ENCODE measurements at regions not wholly inside any gene's neighbourhood (a gene's known extent, or its start where the extent isn't known, plus 50 kb on each side); places are given as distances from the start of the nearest gene placed in this dataset.
"Not testable (repeated sequence)": the region's sequence is repeated elsewhere in the genome, so short reads cannot be mapped to it uniquely, and the experiment has no call there.

DNA sequence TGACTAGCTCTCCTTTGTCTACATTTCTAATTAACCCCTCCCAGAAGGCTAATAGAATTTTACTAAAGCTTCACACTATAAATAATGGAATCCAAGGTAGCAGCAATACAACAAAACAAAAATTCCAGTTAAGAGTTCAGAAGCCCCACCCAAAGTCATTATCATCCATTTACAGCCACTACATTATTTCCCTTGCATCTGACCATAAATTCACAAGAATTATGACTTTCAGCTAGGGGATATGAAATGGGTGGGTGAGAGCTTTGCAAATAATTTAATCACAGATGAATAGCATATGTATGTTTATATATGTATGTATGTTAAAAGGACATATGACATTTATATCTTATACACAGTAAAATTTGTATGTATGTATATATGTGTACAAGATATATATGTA is 65.3 kb upstream of the PTGDR start:
- no peak for DNase-seq (ENCODE audit: low read depth)

DNA sequence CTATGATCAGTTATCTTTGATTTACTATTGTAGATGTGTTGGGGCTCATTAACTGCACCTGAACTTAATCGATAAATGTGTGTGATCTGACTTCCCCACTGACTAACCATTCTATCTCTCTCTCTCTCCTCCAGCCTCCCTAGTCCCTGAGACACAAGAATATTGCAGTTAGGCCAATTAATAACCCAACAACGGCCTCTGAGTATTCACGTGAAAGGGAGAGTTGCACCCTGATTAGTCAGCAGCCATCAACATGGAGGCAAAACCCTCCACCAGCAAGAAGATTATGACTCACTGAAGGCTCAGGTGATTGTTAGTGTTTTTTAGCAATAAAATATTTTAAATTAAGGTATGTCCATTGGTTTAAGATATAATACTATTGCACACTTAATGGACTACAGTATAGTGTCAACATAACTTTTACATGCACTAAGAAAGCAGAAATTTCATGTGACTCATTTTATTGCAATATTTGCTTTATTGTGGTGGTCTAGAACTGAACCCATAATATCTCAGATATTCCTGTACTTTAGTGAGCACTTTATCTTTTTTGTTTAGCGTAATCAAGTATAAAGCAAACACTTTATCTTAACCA is 77.1 kb upstream of the PTGDR start:
- DNase-seq (ENCODE audit: low read depth): no peak

DNA sequence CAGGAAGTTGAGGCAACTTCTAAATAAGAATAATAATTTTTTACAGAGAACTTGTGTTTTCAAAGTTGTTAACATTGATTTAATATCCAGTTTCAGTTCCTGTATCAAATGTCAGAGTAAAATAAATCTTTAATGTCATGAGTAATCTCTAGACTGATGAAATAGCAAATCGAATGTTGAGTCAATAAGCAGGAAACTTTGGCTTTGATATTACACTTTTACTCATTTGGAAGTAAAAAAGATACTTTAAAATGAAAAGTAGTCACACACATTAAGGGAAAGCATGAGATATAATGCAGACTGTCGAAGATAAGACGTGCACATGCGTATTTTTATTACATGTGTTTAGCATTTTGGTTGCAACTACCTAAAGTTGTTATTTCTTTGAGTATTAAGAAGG is 78.2 kb upstream of the PTGDR start:
- no peak for DNase-seq (ENCODE audit: low read depth)

DNA sequence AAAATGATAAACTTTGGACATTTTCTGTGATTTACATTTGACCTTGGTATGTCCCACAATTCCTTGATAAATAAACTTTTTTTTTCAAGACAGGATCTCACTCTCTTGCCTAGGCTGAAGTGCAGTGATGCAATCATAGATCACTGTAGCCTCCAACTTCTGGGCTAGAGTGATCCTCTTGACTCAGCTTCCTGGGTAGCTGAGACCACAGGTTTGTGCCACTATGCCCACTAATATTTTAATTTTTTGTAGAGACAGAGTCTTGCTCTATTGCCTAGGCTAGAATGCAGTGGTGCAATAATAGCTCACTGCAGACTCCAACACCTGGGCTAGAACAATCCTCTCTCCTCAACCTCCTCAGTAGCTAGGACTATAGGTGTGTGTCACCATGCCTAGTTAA is 79.1 kb upstream of the PTGDR start:
- no peak for DNase-seq (ENCODE audit: low read depth)

DNA sequence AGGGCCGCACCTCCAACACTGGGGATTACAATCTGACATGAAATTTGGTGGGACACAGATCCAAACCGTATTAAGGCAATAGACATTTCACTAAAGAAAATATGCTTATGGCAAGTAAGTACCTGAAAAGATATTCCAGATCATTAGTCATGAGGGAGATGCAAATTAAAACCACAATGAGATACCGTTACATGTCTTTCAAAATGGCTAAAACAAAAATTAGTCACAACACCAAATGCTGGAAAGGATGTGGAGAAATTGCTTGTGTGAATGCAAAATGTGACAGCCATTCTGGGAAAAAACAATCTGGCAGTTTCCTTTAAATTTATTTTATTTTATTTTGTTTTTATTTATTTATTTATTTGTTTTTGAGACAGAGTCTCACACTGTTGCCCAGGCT is 82.3 kb upstream of the PTGDR start:
- DNase-seq (ENCODE audit: low read depth): no peak

DNA sequence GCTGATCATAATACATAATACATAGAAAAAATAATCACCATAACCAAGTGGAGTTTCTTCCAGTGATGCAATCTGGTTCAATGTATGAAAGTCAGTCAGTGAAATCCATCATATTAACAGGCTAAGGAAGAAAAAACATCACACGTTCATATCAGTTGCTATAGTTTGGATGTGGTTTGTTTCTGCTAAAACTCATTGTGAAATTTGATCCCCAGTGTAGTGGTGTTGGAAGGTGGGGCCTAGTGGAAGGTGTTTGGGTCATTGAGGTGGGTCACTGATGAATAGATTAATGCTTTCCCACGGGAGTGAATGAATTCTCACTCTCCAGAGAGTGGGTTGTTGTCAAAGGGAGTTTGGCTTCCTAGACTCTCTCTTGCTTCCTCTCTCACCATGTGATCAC is 84.6 kb upstream of the PTGDR start:
- DNase-seq (ENCODE audit: low read depth): no peak

DNA sequence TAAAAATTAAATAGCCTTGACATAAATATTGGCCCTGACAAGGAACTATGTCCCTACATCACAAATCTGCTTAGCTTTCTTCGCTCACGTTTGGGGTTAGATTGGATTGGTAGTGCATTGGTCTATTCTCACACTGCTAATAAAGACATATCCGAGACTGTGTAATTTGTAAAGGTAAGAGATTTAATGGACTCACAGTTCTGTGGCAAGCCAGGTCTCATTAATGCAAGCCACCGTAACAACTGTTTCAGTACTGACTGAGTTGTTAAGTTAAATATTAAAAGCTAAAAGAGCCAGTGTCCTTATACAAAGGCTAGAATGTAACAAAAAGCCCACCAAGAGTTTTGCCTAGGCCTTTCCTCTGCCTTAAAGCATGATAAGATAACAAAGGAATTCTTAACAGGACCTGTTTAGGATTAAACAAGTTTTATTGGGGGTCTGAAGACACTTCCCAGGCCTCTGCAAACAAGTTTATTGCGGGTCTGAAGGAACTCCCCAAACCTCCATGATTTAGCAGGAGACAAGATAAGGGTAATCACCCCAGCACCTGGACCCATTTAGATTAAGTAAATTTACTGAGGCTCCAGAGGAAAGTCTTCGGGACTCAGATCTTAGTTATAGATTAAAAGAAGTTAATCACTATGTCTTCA is 88.2 kb upstream of the PTGDR start:
- DNase-seq (ENCODE audit: low read depth): no peak

DNA sequence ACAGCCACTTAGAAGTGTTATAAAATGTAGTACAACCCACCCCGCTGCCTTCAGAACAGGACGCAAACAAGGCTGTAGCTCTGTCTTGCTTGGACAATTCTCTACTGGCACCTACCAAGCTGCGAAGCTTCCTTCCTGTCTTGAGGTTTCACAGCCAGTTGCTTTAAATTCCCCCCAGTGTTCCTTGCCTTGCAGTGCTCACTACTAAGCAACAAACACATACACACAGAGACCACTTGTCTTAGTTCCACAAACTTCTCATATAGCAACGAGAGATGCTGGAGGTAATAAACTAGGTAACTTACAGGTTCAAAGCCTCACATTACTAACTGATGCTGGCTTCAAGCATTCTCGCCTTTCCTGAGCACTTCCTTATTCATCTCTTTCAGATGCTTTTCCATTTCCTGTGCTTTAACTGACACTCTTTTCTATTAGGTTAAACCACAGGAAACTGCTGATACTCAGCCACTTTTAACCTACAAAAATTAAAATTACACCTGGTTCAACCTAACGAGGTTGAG is 91.5 kb upstream of the PTGDR start:
- peak; percentile 17 for DNase-seq (ENCODE audit: low read depth)

DNA sequence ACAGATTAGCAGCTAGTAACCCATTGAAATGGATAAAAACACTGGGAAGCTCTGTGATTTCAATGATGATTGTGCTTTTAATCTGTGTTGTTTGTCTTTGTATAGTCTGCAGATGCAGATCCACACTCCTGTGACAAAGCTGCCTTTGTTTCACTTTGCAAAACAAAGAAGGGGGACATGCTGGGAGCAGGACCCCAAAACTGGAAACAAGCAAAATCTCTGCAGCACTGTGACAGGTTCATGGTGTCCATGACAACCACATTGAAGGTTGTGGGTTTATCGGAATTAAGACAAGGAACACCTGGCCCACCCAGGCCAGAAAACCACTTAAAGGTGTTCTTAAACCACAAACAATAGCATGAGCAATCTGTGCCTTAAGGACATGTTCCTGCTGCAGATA is 95.6 kb upstream of the PTGDR start:
- DNase-seq (ENCODE audit: low read depth): not testable (repeated sequence)

DNA sequence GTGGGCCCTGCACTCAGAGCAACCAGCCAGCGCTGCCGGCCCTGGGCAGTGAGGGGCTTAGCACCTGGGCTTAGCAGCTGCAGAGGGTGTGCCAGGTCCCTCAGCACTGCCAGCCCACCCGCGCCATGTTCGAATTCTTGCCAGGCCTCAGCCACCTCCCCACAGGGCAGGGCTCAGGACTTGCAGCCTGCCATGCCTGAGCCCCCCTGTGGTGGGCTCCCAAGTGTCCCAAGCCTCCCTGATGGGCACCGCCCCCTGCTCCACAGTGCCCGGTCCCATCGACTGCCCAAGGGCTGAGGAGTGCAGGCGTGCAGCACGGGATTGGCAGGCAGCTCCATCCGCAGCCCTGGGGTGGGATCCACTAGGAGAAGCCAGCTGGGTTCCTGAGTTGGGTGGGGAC is 98.0 kb upstream of the NID2 start:
- no peak for DNase-seq (ENCODE audit: low read depth)

DNA sequence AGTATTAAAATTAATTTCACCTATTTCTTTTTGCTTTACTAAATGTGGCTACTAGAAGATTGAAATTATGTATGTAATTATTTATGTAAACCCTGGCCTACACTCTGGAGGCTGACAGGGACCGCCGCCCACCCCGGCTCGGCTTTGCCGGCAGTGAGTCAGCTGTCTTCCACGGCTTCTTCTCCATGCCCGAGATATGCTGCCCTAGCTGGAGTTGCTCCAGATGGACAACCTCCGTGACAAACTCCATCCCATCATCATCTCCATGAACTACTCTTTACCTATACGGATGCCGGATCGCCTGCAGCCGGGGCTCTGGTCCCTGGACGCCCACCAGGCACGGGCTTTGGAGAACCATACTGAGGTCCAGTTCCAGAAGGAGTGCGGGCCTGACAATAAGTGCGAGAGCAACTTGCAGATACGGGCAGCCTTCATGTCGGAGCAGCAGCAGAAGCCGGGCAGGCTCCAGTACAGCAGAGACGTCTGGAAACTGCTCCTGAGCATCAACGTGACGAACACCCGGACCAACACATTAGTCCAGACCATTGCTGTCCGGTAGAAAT is 86.9 kb upstream of the NID2 start:
- DNase-seq (ENCODE audit: low read depth): no peak

DNA sequence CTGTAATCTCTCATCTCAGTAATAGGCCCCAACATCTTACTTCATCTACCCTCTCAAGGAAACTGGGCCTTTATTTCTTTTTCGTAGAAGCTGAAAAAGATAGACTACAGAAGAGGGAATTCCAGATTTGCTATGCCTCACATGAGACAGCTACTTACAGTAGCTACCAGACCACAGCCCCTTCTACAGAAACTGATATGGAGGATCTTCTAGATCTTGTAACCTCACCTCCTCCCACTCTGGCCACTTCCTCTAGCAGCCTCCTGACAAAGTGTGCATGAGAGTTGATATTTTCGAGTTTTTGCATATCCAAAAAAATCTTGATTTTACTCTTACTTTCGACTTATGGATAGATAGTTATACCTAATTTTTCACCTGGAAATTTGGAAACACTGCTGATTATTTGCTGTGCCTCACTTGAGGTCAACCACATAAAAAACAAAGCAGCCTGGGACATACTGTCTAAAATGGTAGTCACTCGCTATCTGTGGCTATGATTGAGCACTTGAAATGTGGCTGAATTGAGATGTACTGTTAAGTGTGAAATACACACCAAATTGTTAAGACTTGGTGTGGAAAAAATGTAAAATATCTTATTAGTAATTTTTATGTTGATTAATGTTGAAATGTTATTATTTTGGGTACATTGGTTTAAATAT is 86.3 kb upstream of the NID2 start:
- DNase-seq (ENCODE audit: low read depth): no peak

DNA sequence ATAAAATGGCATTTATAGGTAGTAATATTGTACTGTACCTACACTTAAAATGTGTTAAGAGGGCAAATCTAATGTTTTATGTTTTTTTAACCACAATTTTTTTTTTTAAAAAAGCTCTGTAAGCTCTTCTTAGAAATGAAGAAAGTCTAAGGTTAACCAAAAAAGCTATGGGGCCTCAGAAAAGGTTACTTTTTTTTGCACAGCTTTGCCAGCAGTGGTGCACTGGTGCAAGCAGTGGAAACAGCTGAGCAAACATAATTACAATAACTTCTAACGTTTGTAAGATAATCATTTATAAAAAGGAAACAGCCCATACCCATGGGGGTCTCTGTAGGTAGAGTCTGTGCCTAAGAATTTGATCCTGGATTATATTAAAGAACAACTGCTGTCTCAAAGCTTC is 85.1 kb upstream of the NID2 start:
- DNase-seq (ENCODE audit: low read depth): no peak

DNA sequence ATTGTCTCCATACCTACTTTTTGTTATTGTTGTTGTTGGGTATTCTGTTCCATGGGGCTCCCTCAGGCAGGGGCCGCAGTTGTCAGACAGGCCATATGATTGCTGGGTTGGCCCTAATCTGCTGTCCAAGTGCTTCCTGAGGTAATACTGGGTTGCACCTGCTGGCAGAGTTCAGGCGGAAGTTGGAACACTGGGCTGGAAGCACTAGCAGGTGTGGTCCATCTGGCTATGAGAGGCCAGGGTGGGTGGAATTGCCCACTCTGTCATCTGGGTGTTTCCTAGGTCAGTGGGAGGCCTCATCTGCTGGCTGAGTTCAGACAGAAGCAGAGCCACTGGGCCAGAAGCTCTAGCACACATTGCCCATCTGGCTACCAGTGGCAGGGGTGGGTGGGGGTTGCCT is 81.3 kb upstream of the NID2 start:
- no peak for DNase-seq (ENCODE audit: low read depth)

DNA sequence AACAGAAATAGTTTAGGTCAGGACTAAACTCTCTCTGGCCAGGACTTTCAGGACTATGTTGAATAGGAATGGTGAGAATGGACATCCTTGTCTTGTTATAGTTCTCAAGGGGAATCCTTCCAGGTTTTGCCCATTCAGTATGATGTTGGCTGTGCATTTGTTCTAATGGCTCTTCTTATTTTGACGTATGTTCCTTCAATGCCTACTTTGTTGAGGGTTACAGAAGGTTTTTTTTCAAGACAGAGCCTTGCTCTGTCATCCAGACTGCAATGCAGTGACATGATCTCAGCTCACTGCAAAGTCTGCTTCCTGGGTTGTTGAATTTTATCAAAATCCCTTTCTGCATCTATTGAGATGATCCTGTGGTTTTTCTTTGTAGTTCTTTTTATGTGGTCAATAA is 79.5 kb upstream of the NID2 start:
- DNase-seq (ENCODE audit: low read depth): no peak

DNA sequence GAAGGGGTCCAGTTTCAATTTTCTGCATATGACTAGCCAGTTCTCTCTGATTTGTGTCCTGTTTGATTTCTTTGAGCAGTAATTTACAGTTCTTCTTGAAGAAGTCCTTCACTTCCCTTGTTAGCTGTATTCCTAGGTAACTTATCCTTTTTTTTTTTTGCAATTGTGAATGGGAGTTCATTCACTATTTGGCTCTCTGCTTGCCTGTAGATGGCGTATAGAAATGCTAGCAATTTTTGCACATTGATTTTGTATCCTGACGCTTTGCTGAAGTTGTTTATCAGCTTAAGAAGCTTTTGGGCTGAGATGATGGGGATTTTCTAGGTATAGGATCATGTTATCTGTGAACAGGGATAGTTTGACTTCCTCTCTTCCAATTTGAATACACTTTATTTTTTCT is 77.6 kb upstream of the NID2 start:
- DNase-seq (ENCODE audit: low read depth): no peak

DNA sequence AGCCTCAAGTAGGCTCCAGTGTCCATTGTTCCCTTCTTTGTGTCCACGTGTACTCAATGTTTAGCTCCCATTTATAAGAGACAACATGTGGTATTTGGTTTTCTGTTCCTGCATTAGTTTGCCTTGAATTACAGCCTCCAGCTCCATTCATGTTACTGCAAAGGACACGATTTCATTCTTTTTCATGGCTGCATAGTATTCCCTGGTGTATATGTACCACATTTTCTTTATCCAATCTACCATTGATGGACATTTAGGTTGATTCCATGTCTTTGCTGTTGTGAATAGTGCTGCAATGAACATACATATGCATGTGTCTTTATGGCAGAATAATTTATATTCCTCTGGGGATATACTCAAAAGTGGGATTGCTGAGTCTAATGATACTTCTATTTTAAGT is 75.2 kb upstream of the NID2 start:
- not testable (repeated sequence) for DNase-seq (ENCODE audit: low read depth)

DNA sequence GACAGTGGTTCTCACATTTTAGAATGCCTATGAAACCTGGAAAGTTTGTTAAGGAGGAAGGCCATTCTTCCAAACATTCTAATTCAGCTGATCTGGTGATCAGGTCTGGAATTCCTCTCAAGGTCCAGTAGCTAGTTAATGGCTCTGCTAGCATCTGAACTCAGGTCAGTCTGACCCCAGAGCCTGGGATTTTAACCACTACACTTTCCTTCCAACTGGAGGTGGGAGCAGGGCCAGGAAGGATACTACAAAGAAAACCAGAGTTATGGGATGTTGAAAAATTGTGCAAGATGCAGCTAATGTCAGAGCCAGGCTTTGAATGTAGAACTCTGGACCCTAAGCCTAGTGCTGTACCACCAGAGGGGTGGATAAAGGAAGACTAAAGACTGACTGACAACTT is 73.6 kb upstream of the NID2 start:
- no peak for DNase-seq (ENCODE audit: low read depth)

DNA sequence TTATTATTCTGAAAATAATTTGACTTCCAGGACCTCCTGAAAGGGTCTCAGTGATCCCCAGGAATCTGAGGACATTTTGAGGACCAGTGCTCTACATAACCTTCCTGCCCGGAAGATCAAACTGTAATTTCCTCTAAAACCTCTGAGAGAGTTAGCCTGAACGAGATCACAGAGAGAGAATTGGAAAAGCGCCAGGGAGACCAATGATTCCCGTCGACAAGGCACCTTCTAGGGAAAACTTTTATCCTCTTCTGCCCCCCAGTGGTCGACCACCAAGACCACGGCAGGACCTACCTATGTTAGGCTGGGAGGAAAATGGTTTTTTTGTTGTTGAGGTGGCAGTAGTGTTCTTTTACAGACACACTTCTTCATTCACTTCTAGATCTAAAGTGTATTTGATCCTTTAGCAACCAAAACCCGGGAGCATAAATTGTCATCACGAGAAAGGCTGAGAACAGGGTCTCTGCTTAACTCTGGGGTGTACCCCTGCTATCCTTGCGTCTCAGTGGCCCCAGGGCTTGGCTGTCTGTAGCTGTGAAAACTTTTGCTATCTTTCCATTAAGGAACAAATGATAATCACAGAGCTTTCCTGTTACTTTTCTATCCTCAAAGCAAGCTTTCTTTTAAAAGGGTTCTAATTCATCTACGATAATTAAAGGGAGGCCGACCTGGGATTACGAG is 62.9 kb upstream of the NID2 start:
- DNase-seq (ENCODE audit: low read depth): peak; percentile 4

DNA sequence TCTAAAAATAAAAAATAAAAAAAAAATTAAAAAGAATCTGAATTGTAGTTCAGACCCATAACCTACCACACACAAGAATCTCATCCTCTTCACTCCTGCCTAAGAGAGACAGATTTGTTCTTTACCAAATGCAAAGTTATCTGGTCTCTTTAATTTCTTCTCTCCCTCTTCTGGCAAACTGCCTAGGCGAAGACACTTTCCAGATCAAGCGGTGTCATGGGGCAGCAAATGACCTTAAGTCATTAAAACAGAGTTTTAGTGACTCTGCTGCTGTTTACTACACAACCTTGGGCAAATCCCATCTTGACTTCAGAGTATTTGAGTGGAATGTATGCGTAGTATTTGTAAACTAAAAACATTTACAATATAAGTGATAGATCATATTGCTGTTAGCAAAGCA is 60.9 kb upstream of the NID2 start:
- no peak for DNase-seq (ENCODE audit: low read depth)

DNA sequence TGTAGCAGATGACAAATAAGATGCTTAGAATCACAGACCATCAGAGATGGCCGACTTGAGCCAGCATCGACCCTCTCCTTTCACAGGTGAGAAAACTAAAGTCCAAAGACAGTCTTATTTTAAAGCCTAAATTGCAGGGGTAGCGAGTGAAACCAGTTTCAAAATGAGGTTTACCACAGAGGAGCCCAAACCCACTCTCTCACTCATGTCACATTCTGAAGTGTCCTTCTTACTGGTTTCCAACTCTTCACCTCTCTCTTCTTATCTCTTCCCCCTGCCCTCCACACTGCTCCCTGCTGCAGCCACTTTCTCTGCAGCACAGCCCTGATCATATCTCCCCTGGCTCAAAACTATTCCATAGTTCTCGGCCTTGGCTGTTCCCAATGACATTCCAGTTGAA is 57.0 kb upstream of the NID2 start:
- DNase-seq (ENCODE audit: low read depth): no peak

DNA sequence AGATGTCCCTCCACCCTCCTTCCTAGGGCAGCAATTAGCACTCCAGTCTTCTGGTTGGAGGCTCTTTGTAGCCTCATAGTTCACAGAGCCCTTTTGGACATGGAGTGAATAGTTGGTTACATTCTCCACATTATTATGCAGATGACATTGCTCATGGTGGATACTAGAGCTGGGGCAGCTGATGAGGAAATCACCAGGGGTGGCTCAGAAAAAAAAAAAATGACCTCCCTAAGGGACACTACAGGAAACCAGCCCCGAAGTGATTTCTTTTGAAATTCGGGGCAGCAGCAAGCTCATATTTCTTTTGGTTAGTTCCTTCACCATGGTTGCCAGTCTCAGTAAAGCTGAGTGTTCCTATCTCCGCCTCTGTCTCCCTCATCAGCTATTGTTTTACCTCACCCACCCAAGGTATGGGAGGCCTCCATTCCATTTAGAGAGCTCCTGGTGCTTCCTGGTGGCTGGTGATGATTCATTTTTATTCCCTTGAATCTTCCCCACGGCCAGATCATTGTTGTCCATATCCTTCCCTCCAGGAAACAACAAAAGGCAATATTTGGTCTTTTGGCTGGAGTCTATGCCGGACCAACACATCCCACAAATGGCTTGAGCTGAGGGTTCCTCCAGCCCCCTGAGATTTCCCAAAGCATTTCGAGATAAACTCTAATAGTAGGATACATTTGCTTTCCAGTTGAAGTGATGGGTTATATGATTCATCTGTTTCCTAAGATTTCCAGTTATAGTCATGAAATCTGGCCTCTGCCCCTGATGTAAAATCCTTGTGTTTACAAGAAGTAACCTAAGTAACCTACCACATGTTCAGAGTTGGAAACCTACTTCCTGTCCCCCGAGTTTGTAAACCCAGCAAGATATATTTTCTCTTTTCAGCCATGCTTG is 56.2 kb upstream of the NID2 start:
- DNase-seq (ENCODE audit: low read depth): no peak
